ENCODE measurements at regions not wholly inside any gene's neighbourhood (a gene's known extent, or its start where the extent isn't known, plus 50 kb on each side); places are given as distances from the start of the nearest gene placed in this dataset.

- intact Hi-C loops (cut with micrococcal nuclease; ENCODE audit: unreplicated experiment) (no loop called here), in situ Hi-C loops (cut with HindIII; ENCODE audit: low pct_unique_long_range_greater_than_20kb, low sequenced_read_pairs) (no loop called here)
- Histone ChIP-seq H3K4me1 (ENCODE audit: control insufficient read depth, insufficient read depth, low read length) (no peaks in the 10 kb centered on the region), H3K4me3 (ENCODE audit: low read depth in 2 of 2, low read length in 2 of 2) (no peak overlapping the region), H3K27ac (ENCODE audit: low read length) (no peak overlapping the region), H3K27me3 (ENCODE audit: control insufficient read depth, insufficient read depth, low read length) (0 out of 2 replicates have a peak, but pooled peaks cover 3% of the 10 kb centered on the region), H3K9me3 (ENCODE audit: control insufficient read depth, insufficient read depth, low read depth, low read length) (no peaks in the 10 kb centered on the region), H3K36me3 (ENCODE audit: control insufficient read depth, insufficient read depth, low read length) (no peaks in the 10 kb centered on the region)
- BruUV-seq (replicated peaks): no TSS peak
- DNase-seq (ENCODE audit: low read depth, low spot score) (no peak), ATAC-seq (no peak)
- ChIA-PET POLR2A (no interaction called here), CTCF (interaction anchor here (0.6 to 0.7 kb wide), 2 partner anchors 17 to 26 kb away, joined by 3 read pairs; no protein-coding TSS in a partner anchor)
- TF ChIP-seq SIN3A (IDR thresholded peaks at IDR 0.05; ENCODE audit: borderline replicate concordance, insufficient read depth, low read depth, low read length): no peak
- TF ChIP-seq CTCF (IDR thresholded peaks at IDR 0.05): no peak
- TF ChIP-seq TCF7L2 (IDR thresholded peaks at IDR 0.05; ENCODE audit: low read depth, low read length): no peak
- no peak for TF ChIP-seq POLR2AphosphoS5 (IDR thresholded peaks at IDR 0.05; ENCODE audit: low read depth, low read length)
- TF ChIP-seq REST (IDR thresholded peaks at IDR 0.05; ENCODE audit: insufficient read depth in 1 of 2, low read depth in 2 of 2, low read length in 1 of 2): no peak
These were observed 108.5 kb upstream of the RBMS1 start for GRCh38 chr2:160602073-160602472.

- BruUV-seq (replicated peaks): no TSS peak
- TF ChIP-seq SIN3A (IDR thresholded peaks at IDR 0.05; ENCODE audit: borderline replicate concordance, insufficient read depth, low read depth, low read length): no peak
These were observed 110.3 kb upstream of the RBMS1 start for GRCh38 chr2:160603771-160604510.

GRCh38 chr2:160606341-160606740 is 112.7 kb upstream of the RBMS1 start:
- Histone ChIP-seq H3K4me1 (ENCODE audit: control insufficient read depth, insufficient read depth, low read length) (no peaks in the 10 kb centered on the region), H3K36me3 (ENCODE audit: control insufficient read depth, insufficient read depth, low read length) (no peaks in the 10 kb centered on the region), H3K27ac (ENCODE audit: low read length) (no peak overlapping the region), H3K27me3 (ENCODE audit: control insufficient read depth, insufficient read depth, low read length) (peaks cover 3% of the 10 kb centered on the region; the same call in 1 of the 2 replicates), H3K9me3 (ENCODE audit: control insufficient read depth, insufficient read depth, low read depth, low read length) (no peaks in the 10 kb centered on the region), H3K4me3 (ENCODE audit: low read depth in 2 of 2, low read length in 2 of 2) (no peak overlapping the region)
- no TSS peak for BruUV-seq (replicated peaks)
- CTCF ChIA-PET: no interaction called here
- ATAC-seq (no peak), DNase-seq (ENCODE audit: low read depth, low spot score) (no peak)
- no peak for TF ChIP-seq TCF7L2 (IDR thresholded peaks at IDR 0.05; ENCODE audit: low read depth, low read length)
- TF ChIP-seq POLR2AphosphoS5 (IDR thresholded peaks at IDR 0.05; ENCODE audit: low read depth, low read length): no peak
- no peak for TF ChIP-seq CTCF (IDR thresholded peaks at IDR 0.05)
- TF ChIP-seq SIN3A (IDR thresholded peaks at IDR 0.05; ENCODE audit: borderline replicate concordance, insufficient read depth, low read depth, low read length): no peak
- no peak for TF ChIP-seq REST (IDR thresholded peaks at IDR 0.05; ENCODE audit: insufficient read depth in 1 of 2, low read depth in 2 of 2, low read length in 1 of 2)
- in situ Hi-C loops (cut with HindIII; ENCODE audit: low pct_unique_long_range_greater_than_20kb, low sequenced_read_pairs): no loop called here
- intact Hi-C loops (cut with micrococcal nuclease; ENCODE audit: unreplicated experiment): no loop called here
- POLR2A ChIA-PET: interaction anchor here (0.7 kb wide), 1 partner anchor 335 kb away, joined by 3 read pairs; no protein-coding TSS in a partner anchor

More at GRCh38 chr2:160603771-160604510, 110.3 kb upstream of the RBMS1 start:
- DNase-seq (ENCODE audit: low read depth, low spot score) (no peak), ATAC-seq (no peak)
- no peaks in the 10 kb centered on the region for H3K9me3 ChIP-seq (ENCODE audit: control insufficient read depth, insufficient read depth, low read depth, low read length)
- no peaks in the 10 kb centered on the region for H3K4me1 ChIP-seq (ENCODE audit: control insufficient read depth, insufficient read depth, low read length)
- no peaks in the 10 kb centered on the region for H3K36me3 ChIP-seq (ENCODE audit: control insufficient read depth, insufficient read depth, low read length)
- in situ Hi-C loops (cut with HindIII; ENCODE audit: low pct_unique_long_range_greater_than_20kb, low sequenced_read_pairs): no loop called here
- H3K27me3 ChIP-seq (ENCODE audit: control insufficient read depth, insufficient read depth, low read length): peaks cover 3% of the 10 kb centered on the region; the same call in 1 of the 2 replicates
- CTCF ChIA-PET: no interaction called here
- POLR2A ChIA-PET: no interaction called here
- no peak overlapping the region for H3K4me3 ChIP-seq (ENCODE audit: low read depth in 2 of 2, low read length in 2 of 2)
- no peak overlapping the region for H3K27ac ChIP-seq (ENCODE audit: low read length)
- intact Hi-C loops (cut with micrococcal nuclease; ENCODE audit: unreplicated experiment): no loop called here

All from Panc1 (cell line).